Neural crest cell (in vitro differentiated cells): ENCODE measurements at regions not wholly inside any gene's neighbourhood (a gene's known extent, or its start where the extent isn't known, plus 50 kb on each side); places are given as distances from the start of the nearest gene placed in this dataset.

ENCODE experiments used
- DNase-seq: peaks from one replicate; pipeline ENCODE4 v3.0.0; 2021; ENCODE audit warnings: low read depth, mixed read lengths, low spot score
- H3K27ac Mint-ChIP-seq: one replicate; pipeline ENCODE4 v1.8.0; 2021; ENCODE audit warnings: mild to moderate bottlenecking, mixed read lengths; ENCODE audit not compliant: unreplicated experiment
- H3K27me3 Mint-ChIP-seq: 2 replicates; pipeline ENCODE4 v1.8.0; 2021; ENCODE audit warnings: low read depth, mild to moderate bottlenecking, mixed read lengths
- H3K36me3 Mint-ChIP-seq: 2 replicates; pipeline ENCODE4 v1.8.0; 2021; ENCODE audit warnings: low read depth, mild to moderate bottlenecking, mixed read lengths
- H3K4me1 Mint-ChIP-seq: 2 replicates; pipeline ENCODE4 v1.8.0; 2021; ENCODE audit warnings: mixed read lengths
- H3K4me3 Mint-ChIP-seq: one replicate; pipeline ENCODE4 v1.8.0; 2021; ENCODE audit warnings: mild to moderate bottlenecking, mixed read lengths
- H3K9me3 Mint-ChIP-seq: 2 replicates; pipeline ENCODE4 v1.8.0; 2021; ENCODE audit warnings: mixed read lengths
- CTCF ChIP-seq: fragments of 200-600 bp; sonication (generic); conservative IDR thresholded peaks from 2 replicates; pipeline ENCODE4 v1.5.0; 2021; ENCODE audit warnings: antibody characterized with exemption, mild to moderate bottlenecking

GRCh38 chr1:104761961-104762570 is 1012.4 kb downstream of the AMY1C start:
- Mint-ChIP-seq H3K9me3 (no peaks in the 10 kb centered on the region), H3K27me3 (no peaks in the 10 kb centered on the region), H3K4me1 (no peaks in the 10 kb centered on the region), H3K36me3 (no peaks in the 10 kb centered on the region), H3K27ac (no peak overlapping the region), H3K4me3 (no peak overlapping the region)
- TF ChIP-seq CTCF, result no peak
- no peak for DNase-seq

GRCh38 chr1:104765085-104765484 is 1015.4 kb downstream of the AMY1C start:
- no peaks in the 10 kb centered on the region for H3K4me1 Mint-ChIP-seq
- no peak for DNase-seq
- no peaks in the 10 kb centered on the region for H3K27me3 Mint-ChIP-seq
- H3K9me3 Mint-ChIP-seq, result no peaks in the 10 kb centered on the region
- H3K4me3 Mint-ChIP-seq, result no peak overlapping the region
- no peaks in the 10 kb centered on the region for H3K36me3 Mint-ChIP-seq
- no peak overlapping the region for H3K27ac Mint-ChIP-seq
- no peak for TF ChIP-seq CTCF

- no peak for TF ChIP-seq CTCF
- no peaks in the 10 kb centered on the region for H3K4me1 Mint-ChIP-seq
- no peak overlapping the region for H3K4me3 Mint-ChIP-seq
- H3K27ac Mint-ChIP-seq, result no peak overlapping the region
- no peak for DNase-seq
- no peaks in the 10 kb centered on the region for H3K27me3 Mint-ChIP-seq
- no peaks in the 10 kb centered on the region for H3K9me3 Mint-ChIP-seq
- no peaks in the 10 kb centered on the region for H3K36me3 Mint-ChIP-seq
Measured at GRCh38 chr1:104768466-104768865, 1018.8 kb downstream of the AMY1C start.

GRCh38 chr1:104780470-104781078 is 1030.9 kb downstream of the AMY1C start:
- no peaks in the 10 kb centered on the region for H3K9me3 Mint-ChIP-seq
- TF ChIP-seq CTCF, result peak; percentile 92
- no peak overlapping the region for H3K27ac Mint-ChIP-seq
- no peak overlapping the region for H3K4me3 Mint-ChIP-seq
- peaks cover 3% of the 10 kb centered on the region for H3K27me3 Mint-ChIP-seq
- H3K36me3 Mint-ChIP-seq, result no peaks in the 10 kb centered on the region
- DNase-seq, result peak; percentile 23
- H3K4me1 Mint-ChIP-seq, result no peaks in the 10 kb centered on the region

GRCh38 chr1:104785575-104786187 is 1036.0 kb downstream of the AMY1C start:
- no peak for DNase-seq
- Mint-ChIP-seq H3K27ac (no peak overlapping the region), H3K4me1 (no peaks in the 10 kb centered on the region)

More at GRCh38 chr1:104785575-104786187, 1036.0 kb downstream of the AMY1C start:
- peaks cover 4% of the 10 kb centered on the region for H3K9me3 Mint-ChIP-seq
- H3K27me3 Mint-ChIP-seq, result no peaks in the 10 kb centered on the region
- no peaks in the 10 kb centered on the region for H3K36me3 Mint-ChIP-seq
- TF ChIP-seq CTCF, result no peak
- H3K4me3 Mint-ChIP-seq, result no peak overlapping the region
